ENCODE measurements at regions not wholly inside any gene's neighbourhood (a gene's known extent, or its start where the extent isn't known, plus 50 kb on each side); places are given as distances from the start of the nearest gene placed in this dataset.

DNA sequence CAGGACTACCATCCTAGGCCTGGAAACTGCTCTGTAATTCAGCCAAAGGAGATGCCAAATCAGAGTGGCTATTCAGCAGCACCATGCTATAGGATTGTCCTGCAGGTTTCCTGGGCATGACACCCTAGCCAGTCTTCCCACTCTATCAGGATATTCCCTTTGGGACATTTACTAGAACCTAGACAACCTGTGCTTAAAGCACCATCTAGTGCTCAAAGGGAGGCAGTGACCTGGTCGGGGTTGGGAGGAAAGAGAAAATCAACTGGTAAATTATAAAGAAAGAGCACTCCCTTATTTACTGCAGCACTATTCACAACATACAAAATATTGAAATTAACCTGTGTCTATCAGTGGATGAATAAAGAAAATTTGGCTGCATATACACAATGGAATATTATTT, 67.2 kb upstream of the SMLR1 start:
- peak; percentile 43 to 68 for DNase-seq (ENCODE audit: low read depth in 2 of 2)

DNA sequence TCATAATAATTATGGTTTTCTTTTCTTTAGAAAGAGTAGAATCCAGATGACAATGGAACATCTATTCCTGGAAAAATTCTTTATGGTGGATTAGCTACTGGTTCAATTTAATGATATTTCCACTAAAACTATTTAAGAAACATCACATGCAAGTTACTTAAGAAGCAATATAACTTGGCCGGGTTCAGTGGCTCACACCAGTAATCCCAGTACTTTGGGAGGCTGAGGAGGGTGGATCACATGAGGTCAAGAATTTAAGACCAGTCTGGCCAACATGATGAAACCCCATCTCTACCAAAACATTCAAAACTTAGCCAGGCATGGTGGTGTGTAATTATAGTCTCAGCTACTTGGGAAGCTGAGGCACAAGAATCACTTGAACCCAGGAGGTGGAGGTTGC, 65.9 kb upstream of the SMLR1 start:
- no peak for DNase-seq (ENCODE audit: low read depth in 2 of 2)

DNA sequence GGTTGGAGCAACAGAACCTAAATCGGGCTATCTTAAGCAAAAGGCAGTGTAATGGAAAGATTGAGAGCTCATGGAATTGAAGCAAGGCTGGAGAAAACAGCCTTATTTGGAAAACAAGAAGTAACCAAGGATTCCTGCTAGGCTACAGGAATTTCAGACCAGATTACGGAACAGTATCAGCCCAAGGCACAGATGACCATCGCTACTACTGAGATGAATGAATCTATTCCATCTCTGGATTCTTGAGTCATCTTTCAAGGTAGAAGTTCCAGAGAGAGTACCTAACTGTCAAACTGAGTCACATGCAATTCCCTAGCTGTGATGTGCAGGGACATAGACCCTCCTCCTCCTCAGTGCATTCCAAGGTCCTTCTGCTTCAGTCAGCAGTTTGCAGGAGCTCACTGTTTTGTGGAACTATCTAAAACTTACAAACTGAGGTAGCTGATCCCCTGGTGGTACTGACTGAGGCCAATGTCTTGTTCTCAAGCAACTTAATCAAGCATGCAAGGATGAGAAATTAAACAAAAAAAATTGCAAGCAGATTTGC, 62.0 kb upstream of the SMLR1 start:
- no peak for DNase-seq (ENCODE audit: low read depth in 2 of 2)

DNA sequence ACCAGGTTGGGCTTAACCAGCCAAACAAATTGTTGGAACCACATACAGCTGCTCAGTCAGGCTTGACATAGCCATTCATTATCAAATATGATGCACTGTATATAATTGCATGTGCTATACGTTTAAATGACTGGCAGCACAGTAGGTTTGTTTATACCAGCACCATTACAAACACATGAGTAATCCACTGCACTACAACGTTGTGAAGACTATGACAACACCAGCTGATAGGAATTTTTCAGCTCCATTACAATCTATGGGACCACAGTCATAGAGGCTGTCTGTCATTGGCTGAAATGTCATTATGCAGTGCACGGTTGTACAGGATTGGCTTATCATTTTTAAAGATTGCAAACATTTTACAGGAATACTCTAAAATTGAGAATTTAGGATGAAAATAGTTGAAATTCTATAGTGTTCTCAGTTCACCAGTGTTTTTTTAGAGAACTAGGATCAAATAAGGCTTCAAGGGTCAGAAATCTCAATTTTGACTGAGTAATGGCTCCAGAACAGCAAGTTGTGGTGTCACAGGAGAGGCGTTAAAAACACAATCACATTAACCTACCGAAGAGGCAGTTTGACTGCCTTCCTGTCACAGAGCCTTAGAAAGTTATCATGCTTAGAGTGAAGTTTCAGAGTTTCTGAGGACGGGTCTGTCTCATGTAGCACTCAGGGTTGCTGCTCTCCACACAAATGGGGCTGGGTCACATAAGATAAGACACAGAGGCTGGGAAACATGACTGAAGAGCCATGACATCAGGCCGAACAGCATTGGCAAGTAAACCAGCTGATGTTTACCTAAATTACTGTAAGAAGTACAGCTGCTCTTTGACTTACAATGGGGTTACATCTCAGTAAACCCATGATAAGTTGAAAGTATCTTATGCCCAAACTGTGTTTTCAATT, 60.7 kb upstream of the SMLR1 start:
- no peak for DNase-seq (ENCODE audit: low read depth in 2 of 2)

DNA sequence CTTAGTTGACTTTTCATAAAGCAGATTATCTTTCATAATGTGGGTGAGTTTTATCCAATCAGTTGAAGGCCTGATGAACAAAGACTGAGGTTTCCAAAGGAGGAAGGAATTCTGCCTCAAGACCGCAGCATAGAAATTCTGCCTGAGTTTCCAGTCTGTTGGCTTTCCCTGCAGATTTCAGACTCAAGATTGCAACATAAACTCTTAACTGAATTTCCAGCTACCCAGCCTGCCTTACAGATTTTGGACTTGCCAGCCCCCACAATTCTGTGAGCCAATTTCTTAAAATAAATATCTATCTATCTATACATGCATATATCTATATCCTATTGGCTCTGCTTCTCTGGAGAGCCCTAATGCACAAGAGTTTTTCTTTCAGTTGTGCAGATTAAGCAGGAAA, 57.3 kb upstream of the SMLR1 start:
- DNase-seq (ENCODE audit: low read depth in 2 of 2): no peak

DNA sequence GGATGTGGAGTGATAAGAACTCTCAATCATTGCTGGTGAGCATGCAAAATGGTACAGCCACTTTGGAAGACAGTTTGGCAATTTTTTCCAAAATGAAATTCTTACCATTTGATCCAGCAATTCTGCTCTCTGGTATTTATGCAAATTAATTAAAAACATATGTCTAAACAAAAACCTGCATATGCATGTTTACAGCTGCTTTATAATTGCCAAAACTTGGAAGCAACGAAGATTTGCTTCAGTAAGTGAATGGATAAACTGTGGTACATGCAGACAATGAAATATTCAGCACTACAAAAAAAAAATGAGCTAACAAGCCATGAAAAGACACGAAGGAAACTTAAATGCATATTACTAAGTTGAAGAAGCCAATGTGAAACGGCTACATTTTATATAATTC, 55.5 kb upstream of the SMLR1 start:
- no peak for DNase-seq (ENCODE audit: low read depth in 2 of 2)

DNA sequence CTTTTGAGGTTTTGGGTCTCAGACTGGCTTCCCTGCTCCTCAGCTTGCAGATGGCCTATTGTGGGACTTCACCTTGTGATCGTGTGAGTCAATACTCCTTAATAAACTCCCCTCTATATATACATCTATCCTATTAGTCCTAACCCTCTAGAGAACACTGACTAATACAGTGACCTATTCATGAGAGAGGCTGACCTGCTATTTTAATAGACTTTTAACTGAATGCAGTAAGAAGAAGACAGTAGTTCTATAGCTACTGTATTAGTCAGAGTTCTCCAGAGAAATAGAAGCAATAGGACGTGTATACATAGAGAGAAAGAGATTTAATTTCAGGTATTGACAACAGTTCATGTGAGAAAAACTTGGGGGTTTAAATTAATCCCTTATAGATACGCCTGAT, 53.3 kb upstream of the SMLR1 start:
- DNase-seq (ENCODE audit: low read depth in 2 of 2): no peak

DNA sequence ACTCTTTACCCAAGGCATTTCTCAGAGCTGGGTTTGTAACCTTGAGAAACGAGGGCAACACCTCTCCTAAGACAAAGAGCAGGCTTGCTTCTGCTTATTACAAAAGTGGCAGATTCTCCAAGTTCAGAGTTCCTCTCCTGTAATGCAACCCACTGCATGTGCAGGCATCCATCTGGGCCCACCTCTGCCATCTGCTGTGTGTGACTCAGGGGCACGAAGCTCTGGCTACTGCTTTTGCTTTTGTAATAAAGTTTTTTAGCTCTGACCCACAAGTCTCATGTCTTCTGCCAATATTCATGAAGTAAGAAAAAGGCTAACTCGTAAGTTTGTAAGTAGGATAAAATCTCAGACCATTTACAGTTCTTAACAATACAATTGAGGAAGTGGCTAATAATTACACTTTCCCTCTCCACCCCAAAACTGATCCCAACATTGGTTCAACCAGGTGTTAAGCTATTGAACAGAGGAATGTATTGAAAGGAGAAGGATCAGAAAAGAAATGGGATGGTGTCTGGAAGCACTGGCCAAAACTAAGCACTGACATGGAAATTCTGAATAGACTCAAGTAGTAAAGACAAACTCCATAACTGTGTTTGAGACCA, 51.7 kb upstream of the SMLR1 start:
- no peak for DNase-seq (ENCODE audit: low read depth in 2 of 2)

DNA sequence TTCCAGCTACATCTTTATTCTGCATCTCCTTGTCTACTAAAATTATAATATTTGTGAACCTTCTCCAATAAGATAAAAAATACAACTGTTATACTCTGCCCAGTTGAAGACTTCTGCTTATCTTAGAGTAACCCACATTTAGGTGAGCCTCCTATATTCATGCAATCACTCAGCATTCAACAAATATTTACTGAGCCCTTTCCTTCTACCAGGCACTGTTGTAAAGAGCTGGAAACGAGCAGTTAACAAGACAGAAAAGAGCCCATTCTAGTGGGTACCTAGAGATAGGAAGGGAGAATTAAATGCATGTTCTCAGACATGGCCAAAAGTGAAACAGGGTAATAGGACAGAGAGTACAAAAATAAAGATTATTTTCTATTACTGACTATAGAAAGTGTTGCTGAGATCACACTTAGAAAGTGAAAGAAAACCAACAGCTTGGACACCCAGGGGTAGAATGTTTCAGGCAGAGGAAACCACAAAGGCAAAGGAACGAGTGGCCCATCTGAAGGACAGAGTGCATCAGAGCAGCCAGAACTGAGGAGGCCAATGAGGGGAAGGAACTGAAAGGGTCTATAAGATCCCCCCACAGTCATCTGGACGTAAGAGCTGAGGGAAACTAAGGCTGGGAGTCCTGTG, 50.8 kb upstream of the SMLR1 start:
- DNase-seq (ENCODE audit: low read depth in 2 of 2): no peak
